GM23248 (cell line): ENCODE measurements at regions not wholly inside any gene's neighbourhood (a gene's known extent, or its start where the extent isn't known, plus 50 kb on each side); places are given as distances from the start of the nearest gene placed in this dataset.

ENCODE experiments used
- EZH2 ChIP-seq: fragments of 200-600 bp; sonication (generic); IDR thresholded peaks from 2 replicates; pipeline ENCODE4 v1.6.1; 2018; ENCODE audit warnings: antibody characterized with exemption, mild to moderate bottlenecking; ENCODE audit not compliant: insufficient read depth, poor library complexity, severe bottlenecking
- EZH2phosphoT487 ChIP-seq: fragments of 200-600 bp; sonication (generic); IDR thresholded peaks from 2 replicates; pipeline ENCODE4 v1.6.1; 2018; ENCODE audit warnings: antibody characterized with exemption, moderate library complexity, mild to moderate bottlenecking, low read depth; ENCODE audit not compliant: insufficient read depth

DNA sequence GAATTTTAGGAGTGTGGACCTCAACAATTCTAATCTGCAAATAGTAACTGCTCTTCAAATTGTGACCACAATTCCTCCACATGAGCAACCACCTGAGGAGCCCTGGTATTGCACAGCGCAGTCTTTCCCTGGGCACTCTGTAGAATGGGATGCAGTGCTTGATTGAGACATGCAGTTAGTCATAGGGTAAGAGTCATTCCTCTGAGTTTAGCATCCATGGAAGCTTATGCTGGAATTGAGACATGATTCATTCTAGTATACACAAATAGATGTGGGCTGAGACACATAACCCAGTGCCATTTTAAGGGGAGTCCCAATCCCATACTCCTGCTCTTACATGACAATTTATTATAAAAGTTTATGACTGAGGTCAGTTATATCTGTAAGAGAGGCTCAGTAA, 582.3 kb upstream of the CNTNAP2 start:
- TF ChIP-seq EZH2phosphoT487 = no peak
- TF ChIP-seq EZH2 = no peak
